GM13977 (cell line): ENCODE measurements at regions not wholly inside any gene's neighbourhood (a gene's known extent, or its start where the extent isn't known, plus 50 kb on each side); places are given as distances from the start of the nearest gene placed in this dataset.
"Not testable (repeated sequence)": the region's sequence is repeated elsewhere in the genome, so short reads cannot be mapped to it uniquely, and the experiment has no call there.

Experiments
- DNase-seq: peaks from one replicate; pipeline ENCODE4 v3.0.0; 2012; ENCODE audit warnings: low spot score
- CTCF ChIP-seq: IDR thresholded peaks from 2 replicates; pipeline ENCODE4 v1.5.1; 2012; ENCODE audit warnings: mild to moderate bottlenecking, control low read depth; ENCODE audit not compliant: insufficient read depth; ENCODE audit errors: extremely low read depth, missing control alignments
- in situ Hi-C: fragments of 300-500 bp; cut with MboI; formaldehyde crosslinking; loops from one replicate; pipeline ENCODE4 v1.12.0; 2022; ENCODE audit warnings: low sequenced_read_pairs, low pct_unique_long_range_greater_than_20kb, mixed read lengths, inconsistent platforms; ENCODE audit not compliant: unreplicated experiment

GRCh38 chr1:228887101-228887500, 151.8 kb downstream of the RHOU start:
- in situ Hi-C loops: no loop called here
- no peak for DNase-seq
- TF ChIP-seq CTCF: no peak

- TF ChIP-seq CTCF: no peak
- no peak for DNase-seq
- in situ Hi-C loops: no loop called here
These were observed 152.7 kb downstream of the RHOU start for GRCh38 chr1:228887960-228888359.

- no peak for DNase-seq
- in situ Hi-C loops: no loop called here
- TF ChIP-seq CTCF: no peak
These were observed 154.0 kb downstream of the RHOU start for GRCh38 chr1:228889289-228889688.

- in situ Hi-C loops: no loop called here
- no peak for DNase-seq
- no peak for TF ChIP-seq CTCF
These were observed 156.2 kb downstream of the RHOU start for GRCh38 chr1:228891272-228892034.

- in situ Hi-C loops, DNase-seq: not testable (repeated sequence)
These were observed 156.9 kb downstream of the RHOU start for GRCh38 chr1:228892200-228892599.

GRCh38 chr1:228894442-228894989, 159.2 kb downstream of the RHOU start:
- TF ChIP-seq CTCF: no peak
- in situ Hi-C loops: no loop called here
- no peak for DNase-seq

GRCh38 chr1:228897901-228898300, 162.6 kb downstream of the RHOU start:
- no peak for DNase-seq
- in situ Hi-C loops: no loop called here
- TF ChIP-seq CTCF: no peak
